OCI-LY1 (cell line): ENCODE measurements at regions not wholly inside any gene's neighbourhood (a gene's known extent, or its start where the extent isn't known, plus 50 kb on each side); places are given as distances from the start of the nearest gene placed in this dataset.

ENCODE experiments used
- H2AFZ ChIP-seq: fragments of 200-600 bp; sonication (generic), shearing (Covaris generic); 2 replicates; pipeline ENCODE4 v1.6.0; 2014; ENCODE audit warnings: antibody characterized with exemption, mild to moderate bottlenecking, low read length
- H3F3A ChIP-seq: fragments of 200-600 bp; sonication (generic), shearing (Covaris generic); 2 replicates; pipeline ENCODE4 v1.6.0; 2014; ENCODE audit warnings: mild to moderate bottlenecking, antibody characterized with exemption, low read length, moderate library complexity; ENCODE audit not compliant: insufficient read depth
- H3K27ac ChIP-seq: fragments of 200-600 bp; sonication (generic); 2 replicates; pipeline ENCODE4 v1.5.1; 2014; ENCODE audit warnings: low read length, mixed run types, mild to moderate bottlenecking, low read depth; ENCODE audit not compliant: poor library complexity, severe bottlenecking
- H3K27me3 ChIP-seq: fragments of 200-600 bp; sonication (generic); 2 replicates; pipeline ENCODE4 v1.6.0; 2014; ENCODE audit warnings: antibody characterized with exemption, mild to moderate bottlenecking, low read length, moderate library complexity; ENCODE audit not compliant: insufficient read depth
- H3K36me3 ChIP-seq: fragments of 200-600 bp; sonication (generic); 2 replicates; pipeline ENCODE4 v1.6.1; 2014; ENCODE audit warnings: mild to moderate bottlenecking, antibody characterized with exemption, low read length, moderate library complexity, mixed read lengths; ENCODE audit not compliant: insufficient read depth
- H3K4me1 ChIP-seq: fragments of 200-600 bp; sonication (generic); 2 replicates; pipeline ENCODE4 v1.5.1; 2014; ENCODE audit warnings: mild to moderate bottlenecking, low read length, moderate library complexity; ENCODE audit not compliant: insufficient read depth, severe bottlenecking
- H3K4me2 ChIP-seq: fragments of 200-600 bp; sonication (generic), shearing (Covaris generic); 2 replicates; pipeline ENCODE4 v1.6.1; 2014; ENCODE audit warnings: low read length
- H3K4me3 ChIP-seq: fragments of 200-600 bp; sonication (generic); 2 replicates; pipeline ENCODE4 v1.5.1; 2014; ENCODE audit warnings: low read length, low read depth, mild to moderate bottlenecking, mixed read lengths; ENCODE audit not compliant: poor library complexity, severe bottlenecking
- H3K79me2 ChIP-seq: fragments of 200-600 bp; shearing (Covaris generic); 2 replicates; pipeline ENCODE4 v1.6.1; 2016; ENCODE audit warnings: mixed run types, low read length, mixed read lengths; ENCODE audit not compliant: insufficient read depth
- H3K9ac ChIP-seq: fragments of 200-600 bp; sonication (generic), shearing (Covaris generic); 2 replicates; pipeline ENCODE4 v1.6.1; 2014; ENCODE audit warnings: mild to moderate bottlenecking, low read length, mixed read lengths
- H3K9me2 ChIP-seq: fragments of 200-600 bp; sonication (generic), shearing (Covaris generic); 2 replicates; pipeline ENCODE4 v1.6.1; 2014; ENCODE audit warnings: low read depth, mild to moderate bottlenecking, low read length, mixed read lengths
- H3K9me3 ChIP-seq: fragments of 200-600 bp; shearing (Covaris generic); 2 replicates; pipeline ENCODE4 v1.6.1; 2014; ENCODE audit warnings: low read length, mixed read lengths
- H4K20me1 ChIP-seq: fragments of 200-600 bp; sonication (generic), shearing (Covaris generic); 2 replicates; pipeline ENCODE4 v1.6.0; 2016; ENCODE audit warnings: mild to moderate bottlenecking, low read length; ENCODE audit not compliant: insufficient read depth
- EZH2 ChIP-seq: fragments of 200-600 bp; sonication (generic), shearing (Covaris generic); IDR thresholded peaks from 2 replicates; pipeline ENCODE4 v1.8.0; 2017; ENCODE audit warnings: borderline replicate concordance, mixed run types, mild to moderate bottlenecking, antibody characterized with exemption, low read length, moderate library complexity, mixed read lengths
- TF ChIP-seq, protein P1 (sequence below): fragments of 200-600 bp; sonication (generic), shearing (Covaris generic); IDR thresholded peaks from 2 replicates; pipeline ENCODE4 v1.5.1; 2017; ENCODE audit warnings: mild to moderate bottlenecking, antibody characterized with exemption, low read length, moderate library complexity, mixed read lengths

DNA sequence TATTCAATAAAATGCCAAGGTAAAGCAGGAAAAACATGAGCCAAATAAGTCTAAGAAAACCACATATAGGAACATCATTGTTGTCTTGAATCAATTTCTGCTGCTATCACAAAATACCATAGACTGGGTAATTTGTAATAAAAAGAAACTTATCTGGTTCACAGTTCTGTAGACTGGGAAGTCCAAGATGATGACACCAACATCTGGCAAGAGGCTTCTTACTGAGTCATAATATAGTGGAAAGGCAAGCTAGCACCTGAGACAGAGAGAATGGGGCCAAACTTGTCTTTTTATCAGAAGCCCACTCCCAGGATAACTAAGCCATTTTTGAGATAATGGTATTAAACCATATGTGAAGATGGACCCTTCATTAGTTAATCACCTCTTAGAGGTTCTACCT, 975.9 kb downstream of the FLRT2 start:
- no peak overlapping the region for H3K9ac ChIP-seq
- H3K4me3 ChIP-seq = no peak overlapping the region
- no peaks in the 10 kb centered on the region for H3K36me3 ChIP-seq
- no peak overlapping the region for H3K27ac ChIP-seq
- TF ChIP-seq EZH2 = no peak
- TF ChIP-seq, protein P1, sequence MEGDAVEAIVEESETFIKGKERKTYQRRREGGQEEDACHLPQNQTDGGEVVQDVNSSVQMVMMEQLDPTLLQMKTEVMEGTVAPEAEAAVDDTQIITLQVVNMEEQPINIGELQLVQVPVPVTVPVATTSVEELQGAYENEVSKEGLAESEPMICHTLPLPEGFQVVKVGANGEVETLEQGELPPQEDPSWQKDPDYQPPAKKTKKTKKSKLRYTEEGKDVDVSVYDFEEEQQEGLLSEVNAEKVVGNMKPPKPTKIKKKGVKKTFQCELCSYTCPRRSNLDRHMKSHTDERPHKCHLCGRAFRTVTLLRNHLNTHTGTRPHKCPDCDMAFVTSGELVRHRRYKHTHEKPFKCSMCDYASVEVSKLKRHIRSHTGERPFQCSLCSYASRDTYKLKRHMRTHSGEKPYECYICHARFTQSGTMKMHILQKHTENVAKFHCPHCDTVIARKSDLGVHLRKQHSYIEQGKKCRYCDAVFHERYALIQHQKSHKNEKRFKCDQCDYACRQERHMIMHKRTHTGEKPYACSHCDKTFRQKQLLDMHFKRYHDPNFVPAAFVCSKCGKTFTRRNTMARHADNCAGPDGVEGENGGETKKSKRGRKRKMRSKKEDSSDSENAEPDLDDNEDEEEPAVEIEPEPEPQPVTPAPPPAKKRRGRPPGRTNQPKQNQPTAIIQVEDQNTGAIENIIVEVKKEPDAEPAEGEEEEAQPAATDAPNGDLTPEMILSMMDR = no peak
- no peaks in the 10 kb centered on the region; the same call in 1 of the 2 replicates for H3K9me2 ChIP-seq
- H4K20me1 ChIP-seq = no peaks in the 10 kb centered on the region
- no peaks in the 10 kb centered on the region for H3F3A ChIP-seq
- no peak overlapping the region for H3K4me2 ChIP-seq
- H2AFZ ChIP-seq = no peak overlapping the region
- no peaks in the 10 kb centered on the region for H3K4me1 ChIP-seq
- H3K9me3 ChIP-seq = no peaks in the 10 kb centered on the region
- no peaks in the 10 kb centered on the region for H3K27me3 ChIP-seq
- no peaks in the 10 kb centered on the region for H3K79me2 ChIP-seq

DNA sequence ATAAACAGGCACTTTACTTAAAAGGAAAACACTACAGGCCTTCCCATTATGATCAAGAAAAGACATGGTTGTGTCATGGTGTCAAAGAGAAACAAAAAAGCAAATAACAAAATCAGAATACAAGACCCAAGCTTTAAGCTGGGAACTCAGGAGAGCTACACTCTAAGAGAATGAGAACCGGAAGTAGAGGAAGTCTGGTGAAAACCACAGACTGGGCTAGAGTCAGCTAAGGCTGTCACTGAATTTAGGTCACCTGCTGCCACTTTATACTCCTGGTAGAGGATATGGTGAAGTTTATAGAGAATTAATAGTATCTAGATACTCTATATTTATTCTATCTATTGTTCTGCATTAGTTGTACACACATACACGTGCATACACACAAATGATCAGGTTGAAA, 971.7 kb downstream of the FLRT2 start:
- Histone ChIP-seq H3K36me3 (no peaks in the 10 kb centered on the region), H4K20me1 (no peaks in the 10 kb centered on the region), H3K9me2 (no peaks in the 10 kb centered on the region; the same call in 1 of the 2 replicates), H3K4me2 (no peak overlapping the region), H2AFZ (0 out of 2 replicates have a peak overlapping the region, but pooled peaks have one; percentile 63), H3K4me3 (no peak overlapping the region), H3K79me2 (no peaks in the 10 kb centered on the region), H3K9me3 (no peaks in the 10 kb centered on the region), H3F3A (no peaks in the 10 kb centered on the region), H3K4me1 (no peaks in the 10 kb centered on the region), H3K27ac (no peak overlapping the region), H3K27me3 (no peaks in the 10 kb centered on the region), H3K9ac (no peak overlapping the region)
- no peak for TF ChIP-seq EZH2
- TF ChIP-seq, protein P1 = no peak

DNA sequence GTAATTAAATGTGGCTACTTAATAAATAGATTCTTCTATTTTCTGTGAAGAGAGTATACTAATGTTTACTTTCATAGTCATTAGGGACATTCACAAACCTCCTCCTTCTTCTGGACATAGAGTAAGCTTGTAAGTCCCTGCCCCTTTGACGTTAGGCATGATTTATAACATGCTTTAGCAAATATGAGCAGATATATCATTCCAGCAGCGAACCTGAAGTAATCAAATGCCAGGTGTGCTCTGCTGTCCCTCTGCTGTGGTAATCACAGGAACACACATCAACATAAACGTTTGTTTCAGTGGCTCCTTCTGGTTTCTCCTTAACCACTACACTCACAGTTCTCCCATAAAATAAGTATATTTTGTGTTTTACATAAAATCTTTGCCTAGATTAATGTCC, 961.8 kb downstream of the FLRT2 start:
- no peak overlapping the region for H3K9ac ChIP-seq
- no peaks in the 10 kb centered on the region for H3K27me3 ChIP-seq
- H3K4me3 ChIP-seq = no peak overlapping the region
- no peaks in the 10 kb centered on the region for H3K9me3 ChIP-seq
- no peaks in the 10 kb centered on the region for H3K9me2 ChIP-seq
- H4K20me1 ChIP-seq = no peaks in the 10 kb centered on the region
- H3K4me1 ChIP-seq = no peaks in the 10 kb centered on the region
- H3F3A ChIP-seq = no peaks in the 10 kb centered on the region
- TF ChIP-seq, protein P1 = no peak
- TF ChIP-seq EZH2 = no peak
- H3K79me2 ChIP-seq = no peaks in the 10 kb centered on the region
- H3K4me2 ChIP-seq = no peak overlapping the region
- H3K27ac ChIP-seq = no peak overlapping the region
- H2AFZ ChIP-seq = no peak overlapping the region
- no peaks in the 10 kb centered on the region for H3K36me3 ChIP-seq
